UCSD-AML1 (cell line): ENCODE measurements at regions not wholly inside any gene's neighbourhood (a gene's known extent, or its start where the extent isn't known, plus 50 kb on each side); places are given as distances from the start of the nearest gene placed in this dataset.

Source experiments
- DNase-seq: peaks from one replicate; lab custom pipeline; 2025; ENCODE audit not compliant: unreplicated experiment; lab: John Stamatoyannopoulos, UW

DNA sequence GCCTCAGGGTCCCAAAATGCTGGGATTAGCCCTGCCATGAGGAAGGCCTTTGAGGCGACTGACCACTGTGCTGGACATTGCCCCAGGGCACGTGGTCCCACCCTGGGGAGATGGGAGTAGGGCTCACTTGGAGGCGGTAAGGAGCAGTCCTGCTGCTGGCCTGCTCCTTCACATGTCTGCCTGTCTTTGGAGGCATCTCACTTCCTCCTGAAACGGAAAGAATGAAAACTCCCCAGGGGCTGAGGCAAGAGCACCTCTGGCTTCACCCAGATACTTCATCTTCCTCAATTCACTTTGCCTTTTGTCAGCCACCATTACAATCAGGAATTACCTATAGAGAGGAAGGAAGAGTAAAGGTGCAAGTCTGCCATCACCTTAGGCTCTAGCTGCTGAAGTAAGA, 59.9 kb upstream of the GATA6 start:
- DNase-seq, result no peak

DNA sequence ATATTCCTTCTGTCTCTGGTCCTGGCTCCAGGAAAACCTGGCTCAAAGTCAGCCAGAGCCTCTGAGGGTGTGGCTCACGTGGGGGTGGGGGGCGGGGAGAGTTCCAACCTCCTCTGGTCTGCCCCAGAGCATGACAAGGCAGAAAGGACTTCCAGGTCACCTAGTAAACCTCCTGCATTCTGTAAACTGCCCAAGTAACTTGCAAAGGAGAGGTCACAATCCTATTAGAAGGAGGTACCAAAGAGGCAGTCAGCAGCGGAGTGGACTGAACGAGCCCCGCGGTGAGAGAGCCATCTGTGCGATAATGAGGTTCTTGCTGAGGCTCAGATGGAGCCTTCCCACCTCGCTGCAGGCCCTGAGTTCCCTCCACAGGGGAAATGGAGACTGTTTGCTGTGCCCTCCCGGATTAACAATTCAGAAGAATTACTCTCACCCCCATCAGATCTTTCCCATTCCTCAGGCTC, 58.9 kb upstream of the GATA6 start:
- DNase-seq, result no peak

- no peak for DNase-seq
Measured at GRCh38 chr18:22112215-22112614, 57.2 kb upstream of the GATA6 start.

DNA sequence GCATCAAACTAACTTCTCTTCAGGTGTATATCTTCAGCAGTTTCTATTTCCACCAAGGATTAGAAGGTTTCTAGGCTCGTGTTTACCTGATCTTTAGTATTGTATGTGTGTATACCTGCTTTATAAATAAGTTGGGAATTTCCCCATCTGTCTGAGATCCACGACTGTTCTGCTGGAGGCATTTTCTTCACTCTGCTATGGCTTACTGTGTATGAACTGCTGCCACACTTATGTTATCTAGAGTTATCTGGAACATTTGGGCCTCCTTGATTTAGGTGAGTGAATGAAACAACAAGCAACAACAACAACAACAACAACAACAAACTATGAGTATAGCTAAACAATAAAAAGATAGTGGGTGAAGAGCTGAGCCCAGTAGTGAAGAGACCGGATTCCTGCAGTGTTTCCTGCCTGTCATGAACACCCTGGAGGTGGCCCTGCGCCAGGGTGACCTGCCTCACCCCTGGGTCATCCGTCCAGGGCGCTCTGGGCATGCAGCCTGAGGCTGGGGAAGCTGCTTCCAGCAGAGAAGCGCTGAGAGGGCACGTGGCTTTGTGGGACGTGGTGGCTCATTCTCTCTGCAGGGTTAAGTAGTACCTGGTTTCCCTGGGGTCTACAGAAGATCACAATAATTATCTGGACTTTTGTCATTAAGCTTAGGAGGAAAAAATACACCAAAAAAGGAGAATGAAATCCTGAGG, 56.1 kb upstream of the GATA6 start:
- DNase-seq, result no peak

GRCh38 chr18:22114526-22115321, 54.7 kb upstream of the GATA6 start:
- DNase-seq, result no peak

- no peak for DNase-seq
Measured at GRCh38 chr18:22115573-22115972, 53.8 kb upstream of the GATA6 start.
